ENCODE measurements at regions not wholly inside any gene's neighbourhood (a gene's known extent, or its start where the extent isn't known, plus 50 kb on each side); places are given as distances from the start of the nearest gene placed in this dataset.

- ATAC-seq (no peak), DNase-seq (ENCODE audit: low spot score) (no peak)
- Mint-ChIP-seq H3K9me3 (no peaks in the 10 kb centered on the region), H3K4me3 (no peak overlapping the region), H3K27ac (no peak overlapping the region), H3K4me1 (no peaks in the 10 kb centered on the region), H3K36me3 (no peaks in the 10 kb centered on the region), H3K27me3 (ENCODE audit: low read depth) (no peaks in the 10 kb centered on the region)
- ChIA-PET CTCF (interaction anchor here (0.8 kb wide), 1 partner anchor 35 kb away, joined by 3 read pairs; no protein-coding TSS in a partner anchor), POLR2A (no interaction called here)
- TF ChIP-seq SP1 (CRISPR knock-in tag; conservative IDR thresholded peaks at IDR 0.05) (no peak), NFYB (CRISPR knock-in tag; conservative IDR thresholded peaks at IDR 0.05; ENCODE audit: low read depth) (no peak), ZNF317 (CRISPR knock-in tag; IDR thresholded peaks at IDR 0.05; ENCODE audit: borderline replicate concordance, low read depth) (no peak), ATF3 (CRISPR knock-in tag; conservative IDR thresholded peaks at IDR 0.05) (no peak), USF2 (CRISPR knock-in tag; IDR thresholded peaks at IDR 0.05) (no peak), GRHL2 (CRISPR knock-in tag; IDR thresholded peaks at IDR 0.05; ENCODE audit: insufficient replicate concordance, severe bottlenecking) (no peak), AFF4 (CRISPR knock-in tag; IDR thresholded peaks at IDR 0.05; ENCODE audit: borderline replicate concordance) (no peak)
These were observed 114.6 kb downstream of the ELOVL4 start for GRCh38 chr6:79832723-79833122.

- H3K27ac Mint-ChIP-seq, result no peak overlapping the region
- ATAC-seq, result no peak
- TF ChIP-seq FOXP4 (CRISPR knock-in tag; IDR thresholded peaks at IDR 0.05) (no peak), ZNF425 (CRISPR knock-in tag; conservative IDR thresholded peaks at IDR 0.05) (no peak), USF2 (CRISPR knock-in tag; IDR thresholded peaks at IDR 0.05) (no peak), ATF2 (CRISPR knock-in tag; IDR thresholded peaks at IDR 0.05; ENCODE audit: borderline replicate concordance, low read depth) (no peak), MAX (CRISPR knock-in tag; IDR thresholded peaks at IDR 0.05) (no peak), USF1 (CRISPR knock-in tag; IDR thresholded peaks at IDR 0.05) (no peak), FOXJ3 (CRISPR knock-in tag; IDR thresholded peaks at IDR 0.05; ENCODE audit: borderline replicate concordance) (no peak), JAZF1 (CRISPR knock-in tag; IDR thresholded peaks at IDR 0.05) (no peak), PRRX2 (CRISPR knock-in tag; IDR thresholded peaks at IDR 0.05) (no peak), NR3C1 (CRISPR knock-in tag; conservative IDR thresholded peaks at IDR 0.05; ENCODE audit: low read depth) (no peak)
These were observed 123.2 kb downstream of the ELOVL4 start for GRCh38 chr6:79824202-79824601.

More at GRCh38 chr6:79824202-79824601, 123.2 kb downstream of the ELOVL4 start:
- ChIA-PET POLR2A (no interaction called here), CTCF (interaction anchor here (0.8 to 1.5 kb wide), 4 partner anchors 45 to 125 kb away, joined by 3 to 7 read pairs (median 4); no protein-coding TSS in a partner anchor)
- DNase-seq (ENCODE audit: low spot score), result no peak
- H3K4me3 Mint-ChIP-seq, result no peak overlapping the region
- peaks cover 3% of the 10 kb centered on the region; the same call in 1 of the 2 replicates for H3K27me3 Mint-ChIP-seq (ENCODE audit: low read depth)
- H3K9me3 Mint-ChIP-seq, result peaks cover 16% of the 10 kb centered on the region
- peaks cover 3% of the 10 kb centered on the region; the same call in 1 of the 2 replicates for H3K36me3 Mint-ChIP-seq
- H3K4me1 Mint-ChIP-seq, result peaks cover 14% of the 10 kb centered on the region
